ENCODE measurements at regions not wholly inside any gene's neighbourhood (a gene's known extent, or its start where the extent isn't known, plus 50 kb on each side); places are given as distances from the start of the nearest gene placed in this dataset.
"Not testable (repeated sequence)": the region's sequence is repeated elsewhere in the genome, so short reads cannot be mapped to it uniquely, and the experiment has no call there.

GRCh38 chr16:31581065-31581464, 53.4 kb downstream of the AHSP start:
- DNase-seq (ENCODE audit: extremely low spot score); CTCF ChIA-PET; POLR2A ChIA-PET: not testable (repeated sequence)

GRCh38 chr16:31601737-31602384, 74.2 kb downstream of the AHSP start:
- DNase-seq (ENCODE audit: extremely low spot score); POLR2A ChIA-PET; CTCF ChIA-PET: not testable (repeated sequence)

GRCh38 chr16:31618130-31618529, 90.4 kb downstream of the AHSP start:
- ChIA-PET POLR2A (no interaction called here), CTCF (no interaction called here)
- no peak for DNase-seq (ENCODE audit: extremely low spot score)
- no peak for TF ChIP-seq CTCF (IDR thresholded peaks at IDR 0.05; ENCODE audit: control extremely low read depth, extremely low read depth, low read depth, missing control alignments)

- POLR2A ChIA-PET = no interaction called here
- no peak for TF ChIP-seq CTCF (IDR thresholded peaks at IDR 0.05; ENCODE audit: control extremely low read depth, extremely low read depth, low read depth, missing control alignments)
- DNase-seq (ENCODE audit: extremely low spot score) = no peak
- CTCF ChIA-PET = no interaction called here
Observed at GRCh38 chr16:31636433-31636832, 108.7 kb downstream of the AHSP start.

- CTCF ChIA-PET = no interaction called here
Observed at GRCh38 chr16:31641279-31641678, 113.6 kb downstream of the AHSP start.

GRCh38 chr16:31655674-31656073, 128.0 kb downstream of the AHSP start:
- POLR2A ChIA-PET = not testable (repeated sequence)

More at GRCh38 chr16:31641279-31641678, 113.6 kb downstream of the AHSP start:
- TF ChIP-seq CTCF (IDR thresholded peaks at IDR 0.05; ENCODE audit: control extremely low read depth, extremely low read depth, low read depth, missing control alignments) = no peak
- POLR2A ChIA-PET = no interaction called here
- no peak for DNase-seq (ENCODE audit: extremely low spot score)

GRCh38 chr16:31664683-31665482, 137.2 kb downstream of the AHSP start:
- no peak for TF ChIP-seq CTCF (IDR thresholded peaks at IDR 0.05; ENCODE audit: control extremely low read depth, extremely low read depth, low read depth, missing control alignments)
- CTCF ChIA-PET = no interaction called here
- no peak for DNase-seq (ENCODE audit: extremely low spot score)
- POLR2A ChIA-PET = no interaction called here

More at GRCh38 chr16:31655674-31656073, 128.0 kb downstream of the AHSP start:
- not testable (repeated sequence) for DNase-seq (ENCODE audit: extremely low spot score)
- CTCF ChIA-PET = interaction anchor here (1.2 kb wide), 1 partner anchor 9 kb away, joined by 3 read pairs; no protein-coding TSS in a partner anchor

- DNase-seq (ENCODE audit: extremely low spot score) = no peak
- CTCF ChIA-PET = no interaction called here
- POLR2A ChIA-PET = no interaction called here
- no peak for TF ChIP-seq CTCF (IDR thresholded peaks at IDR 0.05; ENCODE audit: control extremely low read depth, extremely low read depth, low read depth, missing control alignments)
Observed at GRCh38 chr16:31674686-31675085, 147.0 kb downstream of the AHSP start.
